ENCODE measurements at regions not wholly inside any gene's neighbourhood (a gene's known extent, or its start where the extent isn't known, plus 50 kb on each side); places are given as distances from the start of the nearest gene placed in this dataset.

DNA sequence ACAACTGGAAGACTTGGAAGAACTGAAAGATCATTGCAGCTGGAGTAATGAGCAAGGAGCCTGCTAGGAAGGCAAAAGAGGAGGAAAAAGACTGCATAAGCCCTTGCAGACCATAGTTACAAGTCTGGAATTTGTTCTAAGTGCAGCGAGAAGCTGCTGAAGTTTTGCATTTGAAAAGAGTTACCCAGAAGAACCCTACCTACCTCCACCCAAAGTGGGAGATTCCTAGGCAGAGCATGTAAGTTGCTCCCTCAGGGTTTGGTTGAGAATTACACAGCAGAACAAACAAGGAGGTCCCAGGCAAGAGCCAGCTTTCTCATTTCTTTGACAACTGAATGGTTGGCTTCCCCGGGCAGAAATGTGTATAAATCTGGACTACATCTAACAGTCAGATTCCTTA, 118.7 kb upstream of the NUDT7 start:
- intact Hi-C loops (cut with micrococcal nuclease), result no loop called here
- Mint-ChIP-seq H3K9me3 (no peaks in the 10 kb centered on the region), H3K4me1 (ENCODE audit: low read depth) (no peaks in the 10 kb centered on the region), H3K4me3 (no peak overlapping the region), H3K36me3 (ENCODE audit: low read depth) (no peaks in the 10 kb centered on the region), H3K27ac (no peak overlapping the region), H3K27me3 (peaks cover 6% of the 10 kb centered on the region)
- DNase-seq (no peak), ATAC-seq (no peak)
- TF ChIP-seq, protein P1, sequence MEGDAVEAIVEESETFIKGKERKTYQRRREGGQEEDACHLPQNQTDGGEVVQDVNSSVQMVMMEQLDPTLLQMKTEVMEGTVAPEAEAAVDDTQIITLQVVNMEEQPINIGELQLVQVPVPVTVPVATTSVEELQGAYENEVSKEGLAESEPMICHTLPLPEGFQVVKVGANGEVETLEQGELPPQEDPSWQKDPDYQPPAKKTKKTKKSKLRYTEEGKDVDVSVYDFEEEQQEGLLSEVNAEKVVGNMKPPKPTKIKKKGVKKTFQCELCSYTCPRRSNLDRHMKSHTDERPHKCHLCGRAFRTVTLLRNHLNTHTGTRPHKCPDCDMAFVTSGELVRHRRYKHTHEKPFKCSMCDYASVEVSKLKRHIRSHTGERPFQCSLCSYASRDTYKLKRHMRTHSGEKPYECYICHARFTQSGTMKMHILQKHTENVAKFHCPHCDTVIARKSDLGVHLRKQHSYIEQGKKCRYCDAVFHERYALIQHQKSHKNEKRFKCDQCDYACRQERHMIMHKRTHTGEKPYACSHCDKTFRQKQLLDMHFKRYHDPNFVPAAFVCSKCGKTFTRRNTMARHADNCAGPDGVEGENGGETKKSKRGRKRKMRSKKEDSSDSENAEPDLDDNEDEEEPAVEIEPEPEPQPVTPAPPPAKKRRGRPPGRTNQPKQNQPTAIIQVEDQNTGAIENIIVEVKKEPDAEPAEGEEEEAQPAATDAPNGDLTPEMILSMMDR (IDR thresholded peaks at IDR 0.05), result no peak
- ChIA-PET POLR2A (no interaction called here), CTCF (interaction anchor here (0.8 to 1.0 kb wide), 2 partner anchors 8 to 9 kb away, joined by 3 read pairs; no protein-coding TSS in a partner anchor)

DNA sequence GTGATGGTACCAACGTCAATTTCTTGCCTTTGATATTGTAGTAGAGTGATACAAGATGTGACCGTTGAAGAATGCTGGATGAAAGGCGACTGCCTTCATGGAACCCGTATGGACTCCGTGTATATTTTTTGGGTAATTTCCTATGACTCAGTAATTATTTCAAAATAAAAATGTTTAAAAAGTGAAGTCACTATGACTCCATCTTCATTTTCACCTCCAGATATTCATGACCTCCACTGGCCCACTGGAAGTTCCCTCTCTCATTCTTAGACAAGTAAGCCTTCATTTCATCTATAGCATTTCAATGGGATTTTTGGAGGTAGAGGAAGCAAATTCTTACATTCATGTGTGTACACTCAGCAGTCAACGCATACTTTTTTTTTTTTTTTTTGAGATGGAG, 111.8 kb upstream of the NUDT7 start:
- intact Hi-C loops (cut with micrococcal nuclease), result no loop called here
- H3K27me3 Mint-ChIP-seq, result peaks cover 4% of the 10 kb centered on the region
- DNase-seq, result no peak
- H3K27ac Mint-ChIP-seq, result no peak overlapping the region
- no peaks in the 10 kb centered on the region for H3K36me3 Mint-ChIP-seq (ENCODE audit: low read depth)
- TF ChIP-seq, protein P1 (IDR thresholded peaks at IDR 0.05), result no peak
- H3K4me3 Mint-ChIP-seq, result no peak overlapping the region
- H3K9me3 Mint-ChIP-seq, result no peaks in the 10 kb centered on the region
- POLR2A ChIA-PET, result no interaction called here
- CTCF ChIA-PET, result no interaction called here
- no peaks in the 10 kb centered on the region for H3K4me1 Mint-ChIP-seq (ENCODE audit: low read depth)
- ATAC-seq, result no peak

DNA sequence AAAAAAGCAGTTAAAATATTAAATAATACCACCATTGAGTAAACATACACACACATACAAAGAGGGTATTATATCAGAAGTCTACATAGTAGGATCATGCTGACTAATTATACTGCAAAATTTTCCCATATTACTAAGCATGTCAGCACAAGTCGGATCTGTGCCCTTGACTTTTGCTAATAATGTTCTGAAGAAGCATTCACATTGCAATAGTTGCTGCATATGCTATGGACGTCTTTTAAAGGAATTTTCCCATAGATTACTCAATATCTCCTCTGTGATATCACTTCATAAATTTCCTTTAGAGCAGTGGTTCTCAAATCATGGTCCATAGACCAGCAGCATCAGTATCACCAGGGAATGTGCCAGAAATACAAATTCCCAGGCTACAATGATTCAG, 110.9 kb upstream of the NUDT7 start:
- TF ChIP-seq, protein P1 (IDR thresholded peaks at IDR 0.05), result no peak
- H3K4me3 Mint-ChIP-seq, result no peak overlapping the region
- H3K27me3 Mint-ChIP-seq, result peaks cover 3% of the 10 kb centered on the region
- H3K27ac Mint-ChIP-seq, result no peak overlapping the region
- no peaks in the 10 kb centered on the region for H3K36me3 Mint-ChIP-seq (ENCODE audit: low read depth)
- DNase-seq (no peak), ATAC-seq (no peak)
- CTCF ChIA-PET, result no interaction called here
- POLR2A ChIA-PET, result no interaction called here
- H3K9me3 Mint-ChIP-seq, result no peaks in the 10 kb centered on the region
- intact Hi-C loops (cut with micrococcal nuclease), result no loop called here
- H3K4me1 Mint-ChIP-seq (ENCODE audit: low read depth), result no peaks in the 10 kb centered on the region

DNA sequence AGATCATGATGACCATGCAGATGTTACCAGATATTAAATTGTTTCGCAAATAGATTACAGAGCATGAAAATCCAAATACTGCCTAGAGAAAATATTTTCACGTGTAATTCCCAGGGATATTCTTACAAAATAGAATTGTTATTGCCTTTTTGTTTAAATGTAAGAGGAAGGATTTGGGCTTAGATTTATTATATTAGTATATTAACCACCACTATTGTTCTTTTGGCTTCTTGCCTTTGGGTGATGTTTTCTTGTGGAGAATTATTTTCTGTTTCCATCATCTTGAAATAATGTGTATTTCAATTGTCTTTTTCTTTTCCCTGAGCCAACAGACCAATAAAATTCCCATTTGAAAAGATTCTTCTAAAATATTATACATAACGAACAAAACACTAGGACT, 109.7 kb upstream of the NUDT7 start:
- TF ChIP-seq, protein P1 (IDR thresholded peaks at IDR 0.05), result no peak
- no peak for DNase-seq
- intact Hi-C loops (cut with micrococcal nuclease), result no loop called here
- no peaks in the 10 kb centered on the region for H3K36me3 Mint-ChIP-seq (ENCODE audit: low read depth)
- H3K27ac Mint-ChIP-seq, result no peak overlapping the region
- H3K4me3 Mint-ChIP-seq, result no peak overlapping the region
- H3K4me1 Mint-ChIP-seq (ENCODE audit: low read depth), result no peaks in the 10 kb centered on the region
- ChIA-PET POLR2A (no interaction called here), CTCF (no interaction called here)
- no peak for ATAC-seq
- no peaks in the 10 kb centered on the region for H3K9me3 Mint-ChIP-seq
- H3K27me3 Mint-ChIP-seq, result peaks cover 5% of the 10 kb centered on the region

DNA sequence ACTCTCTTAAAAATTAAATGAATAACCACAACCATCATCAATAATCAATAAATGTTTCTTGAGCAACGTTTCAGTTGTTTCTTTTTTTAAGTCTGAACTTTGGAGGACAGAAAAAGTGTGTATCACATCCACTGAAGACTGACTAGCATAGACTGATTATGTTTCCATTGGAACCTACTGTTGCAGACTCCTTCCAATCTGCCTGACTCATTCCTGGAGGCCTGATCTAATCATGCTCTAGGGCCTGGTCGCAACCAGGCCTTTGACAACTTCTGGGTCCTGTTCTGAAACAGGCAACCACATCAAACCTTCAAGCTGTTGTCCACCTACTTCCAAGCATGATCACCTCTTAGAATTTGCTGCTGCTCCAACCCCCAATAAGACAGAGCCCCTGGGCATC, 109.2 kb upstream of the NUDT7 start:
- H3K9me3 Mint-ChIP-seq, result no peaks in the 10 kb centered on the region
- no peaks in the 10 kb centered on the region for H3K36me3 Mint-ChIP-seq (ENCODE audit: low read depth)
- ChIA-PET POLR2A (no interaction called here), CTCF (no interaction called here)
- H3K27ac Mint-ChIP-seq, result no peak overlapping the region
- intact Hi-C loops (cut with micrococcal nuclease), result no loop called here
- H3K4me1 Mint-ChIP-seq (ENCODE audit: low read depth), result no peaks in the 10 kb centered on the region
- no peak overlapping the region for H3K4me3 Mint-ChIP-seq
- peaks cover 6% of the 10 kb centered on the region for H3K27me3 Mint-ChIP-seq
- no peak for ATAC-seq
- TF ChIP-seq, protein P1 (IDR thresholded peaks at IDR 0.05), result no peak
- DNase-seq, result no peak

All from activated CD8-positive, alpha-beta T cell treated with anti-CD3 and anti-CD28 coated beads for 36 hours (primary cell).